Left hindlimb (tissue), 1 donor: ENCODE measurements at regions not wholly inside any gene's neighbourhood (a gene's known extent, or its start where the extent isn't known, plus 50 kb on each side); places are given as distances from the start of the nearest gene placed in this dataset.

Source experiments
- DNase-seq: peaks from one replicate; pipeline ENCODE4 v3.0.0-alpha.2; 2018

- DNase-seq, result no peak
These were observed 126.8 kb upstream of the PRDX4 start for GRCh38 chrX:23540532-23540931.

- no peak for DNase-seq
These were observed 119.1 kb upstream of the PRDX4 start for GRCh38 chrX:23548164-23548563.

GRCh38 chrX:23552303-23552702 is 115.0 kb upstream of the PRDX4 start:
- no peak for DNase-seq

- no peak for DNase-seq
These were observed 113.0 kb upstream of the PRDX4 start for GRCh38 chrX:23554304-23554703.

GRCh38 chrX:23557070-23557469 is 110.2 kb upstream of the PRDX4 start:
- DNase-seq, result no peak

GRCh38 chrX:23559975-23560374 is 107.3 kb upstream of the PRDX4 start:
- no peak for DNase-seq

GRCh38 chrX:23570674-23571343 is 96.5 kb upstream of the PRDX4 start:
- no peak for DNase-seq

- DNase-seq, result no peak
These were observed 92.0 kb upstream of the PRDX4 start for GRCh38 chrX:23575281-23575680.

GRCh38 chrX:23578079-23578478 is 89.2 kb upstream of the PRDX4 start:
- DNase-seq, result no peak

- DNase-seq, result no peak
These were observed 77.8 kb upstream of the PRDX4 start for GRCh38 chrX:23589496-23589895.

GRCh38 chrX:23592741-23593140 is 74.6 kb upstream of the PRDX4 start:
- no peak for DNase-seq

GRCh38 chrX:23598575-23598974 is 68.7 kb upstream of the PRDX4 start:
- DNase-seq, result no peak

- DNase-seq, result no peak
These were observed 63.8 kb upstream of the PRDX4 start for GRCh38 chrX:23603501-23603900.

GRCh38 chrX:23610495-23610894 is 56.8 kb upstream of the PRDX4 start:
- DNase-seq, result no peak

GRCh38 chrX:23612846-23613245 is 54.4 kb upstream of the PRDX4 start:
- DNase-seq, result no peak

GRCh38 chrX:23616361-23616760 is 50.9 kb upstream of the PRDX4 start:
- no peak for DNase-seq
